IMR-90 (cell line): ENCODE measurements at regions not wholly inside any gene's neighbourhood (a gene's known extent, or its start where the extent isn't known, plus 50 kb on each side); places are given as distances from the start of the nearest gene placed in this dataset.

Experiments used
- ATAC-seq: fragments of 200-7000 bp; cut with Tn5 transposase; 2 replicates; pipeline ENCODE4 v1.9.1; 2020; ENCODE audit warnings: low read depth, mild to moderate bottlenecking, moderate library complexity
- BruUV-seq: library from RNA; stranded (reverse); fragments of 400-500 nt; replicated peaks from 2 replicates; lab custom pipeline; 2021; lab: Mats Ljungman, UMichigan
- CTCF ChIA-PET: fragments of 300-600 bp; formaldehyde crosslinking; extraction: SDS; loops from one replicate; lab custom pipeline; 2021; ENCODE audit warnings: antibody characterized with exemption; lab: Yijun Ruan, JAX
- POLR2A ChIA-PET: fragments of 300-600 bp; sonication (Branson Sonifier 250); formaldehyde crosslinking; loops from one replicate; lab custom pipeline; 2022; ENCODE audit warnings: antibody characterized with exemption; ENCODE audit not compliant: unreplicated experiment; lab: Charles Lee
- DNase-seq: peaks from one replicate; pipeline ENCODE4 v3.0.0; 2013
- H2AFZ ChIP-seq: replicated peaks from 2 replicates; pipeline ENCODE3; 2013; ENCODE audit warnings: low read length, mild to moderate bottlenecking; ENCODE audit not compliant: poor library complexity
- H2AK5ac ChIP-seq: 2 replicates; pipeline ENCODE4 v1.6.1; 2013; ENCODE audit warnings: low read depth, low read length, inconsistent platforms
- H2AK9ac ChIP-seq: replicated peaks from 2 replicates; pipeline ENCODE3; 2013; ENCODE audit warnings: mild to moderate bottlenecking, low read depth, low read length, moderate library complexity; ENCODE audit not compliant: poor library complexity
- H2BK120ac ChIP-seq: 2 replicates; pipeline ENCODE4 v1.6.1; 2013; ENCODE audit warnings: low read depth, low read length, inconsistent platforms
- H2BK15ac ChIP-seq: 3 replicates; pipeline ENCODE4 v1.6.1; 2013; ENCODE audit warnings: low read depth, low read length, inconsistent platforms
- H2BK20ac ChIP-seq: 2 replicates; pipeline ENCODE4 v1.6.1; 2013; ENCODE audit warnings: low read depth, mild to moderate bottlenecking, inconsistent platforms, low read length, moderate library complexity
- H2BK5ac ChIP-seq: 2 replicates; pipeline ENCODE4 v1.6.1; 2013; ENCODE audit warnings: mild to moderate bottlenecking, low read depth, low read length, inconsistent platforms; ENCODE audit not compliant: poor library complexity, severe bottlenecking
- H3K14ac ChIP-seq: replicated peaks from 2 replicates; pipeline ENCODE4 v1.6.1; 2013; ENCODE audit warnings: low read depth, low read length, inconsistent platforms
- H3K18ac ChIP-seq: 2 replicates; pipeline ENCODE4 v1.6.1; 2013; ENCODE audit warnings: low read depth, low read length, control low read depth
- H3K23ac ChIP-seq: 2 replicates; pipeline ENCODE4 v1.6.1; 2013; ENCODE audit warnings: low read depth, low read length, inconsistent platforms
- H3K27ac ChIP-seq: 2 replicates; pipeline ENCODE4 v1.5.1; 2013; ENCODE audit warnings: mild to moderate bottlenecking, control low read depth, low read length; ENCODE audit not compliant: insufficient read depth
- H3K27me3 ChIP-seq: 2 replicates; pipeline ENCODE4 v1.6.1; 2013; ENCODE audit warnings: low read length; ENCODE audit not compliant: control insufficient read depth, insufficient read depth
- H3K36me3 ChIP-seq: 2 replicates; pipeline ENCODE4 v1.6.1; 2013; ENCODE audit warnings: low read length, mixed read lengths; ENCODE audit not compliant: control insufficient read depth, insufficient read depth
- H3K4ac ChIP-seq: 2 replicates; pipeline ENCODE4 v1.6.1; 2013; ENCODE audit warnings: low read depth, low read length, inconsistent platforms
- H3K4me1 ChIP-seq: 2 replicates; pipeline ENCODE4 v1.6.1; 2013; ENCODE audit warnings: low read length, mixed read lengths; ENCODE audit not compliant: control insufficient read depth, insufficient read depth
- H3K4me2 ChIP-seq: 2 replicates; pipeline ENCODE4 v1.6.1; 2013; ENCODE audit warnings: low read depth, mild to moderate bottlenecking, control low read depth, low read length, moderate library complexity
- H3K4me3 ChIP-seq: 2 replicates; pipeline ENCODE4 v1.5.1; 2013; ENCODE audit warnings: low read depth, mild to moderate bottlenecking, control low read depth, low read length, moderate library complexity; ENCODE audit not compliant: insufficient read depth
- H3K56ac ChIP-seq: 2 replicates; pipeline ENCODE4 v1.6.1; 2013; ENCODE audit warnings: low read length, inconsistent platforms; ENCODE audit not compliant: insufficient read depth; ENCODE audit errors: extremely low read depth
- H3K79me1 ChIP-seq, 2 experiments: 2 replicates each; pipeline ENCODE4 v1.6.1; 2013; ENCODE audit warnings: low read length in 2 of 2, inconsistent platforms in 1 of 2, low read depth in 1 of 2
- H3K9ac ChIP-seq: 2 replicates; pipeline ENCODE4 v1.6.1; 2013; ENCODE audit warnings: low read depth, low read length, control low read depth
- H3K9me1 ChIP-seq: 2 replicates; pipeline ENCODE4 v1.6.1; 2013; ENCODE audit warnings: low read length, inconsistent platforms; ENCODE audit not compliant: insufficient read depth
- H3K9me3 ChIP-seq: 2 replicates; pipeline ENCODE4 v1.6.1; 2013; ENCODE audit warnings: low read length; ENCODE audit not compliant: control insufficient read depth, insufficient read depth
- H4K20me1 ChIP-seq: 2 replicates; pipeline ENCODE4 v1.6.1; 2013; ENCODE audit warnings: low read length, inconsistent platforms; ENCODE audit not compliant: insufficient read depth
- H4K5ac ChIP-seq: 2 replicates; pipeline ENCODE4 v1.6.1; 2013; ENCODE audit warnings: mild to moderate bottlenecking, low read depth, low read length, control low read depth
- H4K8ac ChIP-seq, 2 experiments: 2 replicates each; pipeline ENCODE4 v1.6.1; 2013; ENCODE audit warnings: low read depth in 2 of 2, low read length in 2 of 2, control low read depth in 1 of 2, inconsistent platforms in 1 of 2
- H4K91ac ChIP-seq: 2 replicates; pipeline ENCODE4 v1.6.1; 2013; ENCODE audit warnings: low read depth, low read length, inconsistent platforms; ENCODE audit not compliant: insufficient read depth
- FOS ChIP-seq: fragments of 150-350 bp; IDR thresholded peaks from 2 replicates; pipeline ENCODE4 v1.6.1; 2016; ENCODE audit warnings: low read depth, low read length
- MAZ ChIP-seq: IDR thresholded peaks from 2 replicates; pipeline ENCODE4 v1.6.1; 2012; ENCODE audit warnings: low read depth, mild to moderate bottlenecking, low read length, improper control_type of control experiment, moderate library complexity, borderline replicate concordance
- MXI1 ChIP-seq: IDR thresholded peaks from 2 replicates; pipeline ENCODE4 v1.6.1; 2012; ENCODE audit warnings: low read depth, mild to moderate bottlenecking, low read length, moderate library complexity, borderline replicate concordance
- RAD21 ChIP-seq: IDR thresholded peaks from 2 replicates; pipeline ENCODE4 v1.6.1; 2012; ENCODE audit warnings: low read length, improper control_type of control experiment
- RFX5 ChIP-seq: IDR thresholded peaks from 2 replicates; pipeline ENCODE4 v1.8.0; 2012; ENCODE audit warnings: low read depth, mild to moderate bottlenecking, low read length, moderate library complexity
- SMC3 ChIP-seq: fragments of 150-350 bp; IDR thresholded peaks from 2 replicates; pipeline ENCODE4 v1.6.1; 2016; ENCODE audit warnings: low read depth, mild to moderate bottlenecking, antibody characterized with exemption, low read length, moderate library complexity
- WGBS, 2 experiments: methylation state at CpG; one replicate each; pipeline versions ENCODE4 v1.1.5 to v1.1.7; 2013; ENCODE audit warnings: missing lambda C conversion rate in 2 of 2; ENCODE audit not compliant: insufficient read length in 1 of 2; ENCODE audit errors: extremely low coverage in 2 of 2; 5-methylcytosine and 5-hydroxymethylcytosine counted together
- dilution Hi-C: fragments of 300-500 bp; cut with HindIII; formaldehyde crosslinking; loops from one replicate; pipeline ENCODE4 v1.14.3; 2018; ENCODE audit warnings: low sequenced_read_pairs; ENCODE audit not compliant: unreplicated experiment
- in situ Hi-C: fragments of 300-500 bp; cut with MboI; formaldehyde crosslinking; loops from 3 replicates; pipeline ENCODE4 v1.14.3; 2019; ENCODE audit warnings: low sequenced_read_pairs, inconsistent platforms, mixed read lengths
- intact Hi-C: fragments of 100-400 bp; cut with micrococcal nuclease; formaldehyde crosslinking; loops from 2 replicates; pipeline ENCODE4 v1.10.0; 2022
- TF ChIP-seq, protein P1 (sequence below): conservative IDR thresholded peaks from 2 replicates; pipeline ENCODE4 v1.5.1; 2012; ENCODE audit warnings: mild to moderate bottlenecking, low read depth, low read length, improper control_type of control experiment
- TF ChIP-seq, protein P2 (sequence below): fragments of 150-350 bp; IDR thresholded peaks from 2 replicates; pipeline ENCODE4 v1.6.1; 2017; ENCODE audit warnings: mild to moderate bottlenecking, antibody characterized with exemption, low read length, low read depth

DNA sequence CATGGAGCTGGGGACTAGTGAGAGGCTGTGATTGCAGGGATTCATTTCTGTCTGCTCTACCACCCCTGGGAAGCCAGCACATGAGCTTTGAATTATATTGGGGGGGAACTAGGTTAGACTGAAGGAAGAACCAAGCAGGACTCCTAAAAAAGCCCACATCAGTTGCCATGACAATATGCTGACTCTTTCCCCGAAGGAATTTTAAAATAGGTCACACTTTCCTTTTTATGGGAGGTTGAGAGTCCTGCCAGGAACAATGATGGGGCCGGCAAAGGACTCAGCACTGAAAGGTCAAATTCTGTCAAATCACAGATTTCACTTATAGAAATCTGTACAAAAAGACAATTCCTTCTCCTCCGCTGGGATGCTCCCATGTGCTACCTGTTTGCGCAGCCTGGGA is 130.8 kb downstream of the ZNF621 start:
- H4K91ac ChIP-seq = no peak overlapping the region
- no peak overlapping the region for H2AK9ac ChIP-seq
- H2BK15ac ChIP-seq = no peak overlapping the region
- TF ChIP-seq, protein P1, sequence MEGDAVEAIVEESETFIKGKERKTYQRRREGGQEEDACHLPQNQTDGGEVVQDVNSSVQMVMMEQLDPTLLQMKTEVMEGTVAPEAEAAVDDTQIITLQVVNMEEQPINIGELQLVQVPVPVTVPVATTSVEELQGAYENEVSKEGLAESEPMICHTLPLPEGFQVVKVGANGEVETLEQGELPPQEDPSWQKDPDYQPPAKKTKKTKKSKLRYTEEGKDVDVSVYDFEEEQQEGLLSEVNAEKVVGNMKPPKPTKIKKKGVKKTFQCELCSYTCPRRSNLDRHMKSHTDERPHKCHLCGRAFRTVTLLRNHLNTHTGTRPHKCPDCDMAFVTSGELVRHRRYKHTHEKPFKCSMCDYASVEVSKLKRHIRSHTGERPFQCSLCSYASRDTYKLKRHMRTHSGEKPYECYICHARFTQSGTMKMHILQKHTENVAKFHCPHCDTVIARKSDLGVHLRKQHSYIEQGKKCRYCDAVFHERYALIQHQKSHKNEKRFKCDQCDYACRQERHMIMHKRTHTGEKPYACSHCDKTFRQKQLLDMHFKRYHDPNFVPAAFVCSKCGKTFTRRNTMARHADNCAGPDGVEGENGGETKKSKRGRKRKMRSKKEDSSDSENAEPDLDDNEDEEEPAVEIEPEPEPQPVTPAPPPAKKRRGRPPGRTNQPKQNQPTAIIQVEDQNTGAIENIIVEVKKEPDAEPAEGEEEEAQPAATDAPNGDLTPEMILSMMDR = no peak
- no peak for TF ChIP-seq MAZ
- no peak for TF ChIP-seq MXI1
- no peak for TF ChIP-seq SMC3
- no peak for TF ChIP-seq FOS
- no peak for TF ChIP-seq RAD21
- no peak for TF ChIP-seq RFX5
- TF ChIP-seq, protein P2, sequence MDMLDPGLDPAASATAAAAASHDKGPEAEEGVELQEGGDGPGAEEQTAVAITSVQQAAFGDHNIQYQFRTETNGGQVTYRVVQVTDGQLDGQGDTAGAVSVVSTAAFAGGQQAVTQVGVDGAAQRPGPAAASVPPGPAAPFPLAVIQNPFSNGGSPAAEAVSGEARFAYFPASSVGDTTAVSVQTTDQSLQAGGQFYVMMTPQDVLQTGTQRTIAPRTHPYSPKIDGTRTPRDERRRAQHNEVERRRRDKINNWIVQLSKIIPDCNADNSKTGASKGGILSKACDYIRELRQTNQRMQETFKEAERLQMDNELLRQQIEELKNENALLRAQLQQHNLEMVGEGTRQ = no peak
- ATAC-seq = no peak
- no peaks in the 10 kb centered on the region for H3K79me1 ChIP-seq
- no peak overlapping the region for H3K56ac ChIP-seq
- H3K27me3 ChIP-seq = no peaks in the 10 kb centered on the region
- H3K4me3 ChIP-seq = no peak overlapping the region
- dilution Hi-C loops (no loop called here), intact Hi-C loops (no loop called here), in situ Hi-C loops (no loop called here)
- no peak overlapping the region for H4K5ac ChIP-seq
- H2AFZ ChIP-seq = no peak overlapping the region
- H4K8ac ChIP-seq = no peak overlapping the region
- no peak overlapping the region for H3K9ac ChIP-seq
- no TSS peak for BruUV-seq
- H2BK120ac ChIP-seq = no peak overlapping the region
- no peak overlapping the region for H3K18ac ChIP-seq
- no peaks in the 10 kb centered on the region for H3K36me3 ChIP-seq
- H2BK5ac ChIP-seq = no peak overlapping the region
- H3K9me1 ChIP-seq = no peaks in the 10 kb centered on the region
- no peak overlapping the region for H2AK5ac ChIP-seq
- ChIA-PET CTCF (no interaction called here), POLR2A (interaction anchor here (0.5 kb wide), 1 partner anchor 547 kb away, joined by 11 read pairs; no protein-coding TSS in a partner anchor)
- no peaks in the 10 kb centered on the region for H4K20me1 ChIP-seq
- H3K23ac ChIP-seq = no peak overlapping the region
- no peak overlapping the region for H3K4ac ChIP-seq
- no CpG with 5 or more reads among the region's 4 CpGs for WGBS, 2 experiments
- no peak overlapping the region for H2BK20ac ChIP-seq
- H3K9me3 ChIP-seq = peaks cover 4% of the 10 kb centered on the region; the same call in 1 of the 2 replicates
- no peak for DNase-seq
- no peak overlapping the region for H3K27ac ChIP-seq
- no peak overlapping the region for H3K4me2 ChIP-seq
- no peak overlapping the region for H3K14ac ChIP-seq
- H3K4me1 ChIP-seq = no peaks in the 10 kb centered on the region
